ENCODE measurements at regions not wholly inside any gene's neighbourhood (a gene's known extent, or its start where the extent isn't known, plus 50 kb on each side); places are given as distances from the start of the nearest gene placed in this dataset.
A peak's percentile ranks its signal among the peaks of the same experiment; 100 is the strongest.

- DNase-seq = peak; percentile 96
These were observed 736.4 kb upstream of the MARCKS start for GRCh38 chr6:113120582-113121285.

DNA sequence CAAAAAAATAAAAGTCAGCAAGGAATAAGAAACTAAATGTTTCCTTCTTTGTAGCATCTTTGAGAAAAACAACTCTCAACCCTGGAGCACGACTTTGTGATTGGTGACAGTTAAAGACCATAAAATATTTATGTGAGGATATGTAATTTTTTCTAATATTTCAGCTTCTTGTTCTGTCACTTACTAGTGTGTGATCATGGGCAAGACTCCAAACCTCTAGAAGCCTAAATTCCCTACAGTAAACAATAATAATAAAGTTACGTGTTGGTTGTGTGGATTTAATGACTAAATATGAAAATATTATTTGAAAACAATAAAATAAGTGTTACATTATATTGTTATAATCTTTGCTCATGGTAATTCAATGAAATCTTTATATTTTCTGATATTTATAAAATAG, 735.6 kb upstream of the MARCKS start:
- DNase-seq = no peak

DNA sequence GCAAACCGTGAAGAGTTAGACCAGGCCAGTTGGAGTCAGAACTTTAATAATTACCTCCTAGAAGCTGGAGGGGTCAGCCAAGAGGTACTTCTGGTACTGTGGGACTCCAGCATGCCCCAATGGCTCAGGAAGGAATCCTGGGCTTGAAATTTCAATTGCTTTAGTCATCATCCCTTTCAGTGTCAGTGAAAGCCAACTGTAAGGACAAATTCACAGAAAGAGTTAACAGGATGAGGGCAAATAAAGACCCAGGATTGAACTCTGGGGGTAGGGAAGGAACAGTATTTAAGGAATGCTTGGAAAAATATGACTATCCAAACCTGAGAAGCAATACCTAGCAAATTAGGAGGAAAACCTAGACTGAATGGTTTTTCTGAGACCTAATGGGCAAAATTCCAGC, 735.1 kb upstream of the MARCKS start:
- DNase-seq = peak; percentile 91

- no peak for DNase-seq
These were observed 731.5 kb upstream of the MARCKS start for GRCh38 chr6:113125626-113126025.

DNA sequence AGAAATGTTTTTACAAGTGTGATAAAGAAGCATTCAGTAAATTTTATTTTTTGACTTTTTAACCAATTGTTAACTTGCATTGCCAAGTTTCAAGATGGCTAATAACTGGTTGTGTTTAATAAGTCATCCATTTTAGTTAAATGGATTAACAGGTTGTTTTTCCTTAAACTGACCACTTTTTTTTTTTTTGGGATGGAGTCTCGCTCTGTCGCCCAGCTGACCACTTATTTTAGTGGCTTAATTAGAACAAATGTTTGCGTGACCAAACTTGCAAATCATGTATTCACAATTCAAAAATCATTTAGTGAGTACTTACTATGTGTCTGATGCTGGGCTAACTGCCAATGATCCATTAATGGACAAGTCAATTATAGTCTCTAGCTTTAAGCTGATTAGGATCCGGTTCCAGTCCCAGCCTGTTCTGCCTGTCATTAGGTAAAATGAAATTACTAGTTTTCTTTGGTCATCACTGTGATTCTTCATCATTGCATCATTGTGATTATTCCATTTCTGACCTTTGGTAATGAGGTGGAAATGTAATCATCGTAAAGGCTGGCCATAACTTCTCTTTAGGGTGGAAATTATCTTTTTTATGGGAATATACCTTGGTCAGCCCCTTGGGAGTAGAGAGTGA, 729.2 kb upstream of the MARCKS start:
- DNase-seq = no peak

DNA sequence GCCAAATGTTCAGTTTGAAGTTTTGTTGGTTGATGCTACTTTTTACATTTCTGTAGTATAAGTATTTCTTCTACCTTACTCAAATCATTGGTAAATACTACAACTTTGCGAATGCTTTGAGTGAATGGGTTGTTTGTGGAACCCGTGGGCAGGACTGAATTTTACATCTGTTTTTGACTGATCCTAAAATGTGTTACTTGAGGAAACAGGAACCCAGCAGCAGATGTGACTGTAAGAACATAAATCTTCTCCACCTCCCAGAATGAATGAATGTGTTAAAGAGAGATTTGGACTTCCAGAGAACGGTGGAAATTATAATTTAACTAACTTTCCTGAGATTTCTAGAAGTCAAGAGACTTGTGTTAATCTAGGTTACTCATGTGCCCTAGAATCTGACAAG, 728.5 kb upstream of the MARCKS start:
- DNase-seq = no peak

DNA sequence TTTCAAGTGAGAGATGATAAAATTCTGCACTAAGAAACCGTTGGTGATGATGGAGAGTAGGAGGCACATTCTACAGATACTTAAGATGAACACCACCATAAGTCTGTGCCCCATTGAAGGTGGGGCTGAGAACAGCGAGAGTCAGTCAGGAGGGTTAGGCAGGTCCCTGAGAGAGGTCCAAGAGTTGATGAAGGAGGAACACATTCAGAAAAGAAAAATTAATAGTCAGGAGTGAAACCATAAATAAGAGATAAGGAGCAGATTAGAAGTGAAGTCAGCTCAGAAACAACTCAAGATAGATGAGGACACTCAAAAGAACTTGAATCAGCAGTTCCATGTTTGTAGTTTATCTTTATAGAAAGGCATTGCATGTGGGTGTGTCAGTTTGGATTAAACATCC, 727.2 kb upstream of the MARCKS start:
- no peak for DNase-seq

GRCh38 chr6:113137426-113137825, 719.7 kb upstream of the MARCKS start:
- DNase-seq = no peak

DNA sequence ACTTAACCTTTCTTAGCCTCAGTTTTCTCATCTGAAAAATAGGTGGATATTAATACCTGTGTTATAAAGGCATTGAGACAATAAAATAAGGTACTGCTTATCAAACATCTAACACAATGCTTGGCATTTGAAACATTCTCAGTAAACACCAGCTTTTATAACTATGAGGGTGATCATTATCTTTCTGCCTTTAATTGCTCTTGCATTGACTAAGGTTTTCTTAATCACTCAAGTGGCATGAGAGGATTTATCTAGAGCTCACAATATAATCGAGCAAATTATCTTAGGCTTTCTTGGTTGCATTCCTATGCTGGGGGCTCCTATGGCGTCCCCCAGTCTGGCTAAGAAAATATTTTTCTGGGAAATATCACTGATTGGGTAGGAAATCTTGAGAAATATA, 716.4 kb upstream of the MARCKS start:
- DNase-seq = no peak

DNA sequence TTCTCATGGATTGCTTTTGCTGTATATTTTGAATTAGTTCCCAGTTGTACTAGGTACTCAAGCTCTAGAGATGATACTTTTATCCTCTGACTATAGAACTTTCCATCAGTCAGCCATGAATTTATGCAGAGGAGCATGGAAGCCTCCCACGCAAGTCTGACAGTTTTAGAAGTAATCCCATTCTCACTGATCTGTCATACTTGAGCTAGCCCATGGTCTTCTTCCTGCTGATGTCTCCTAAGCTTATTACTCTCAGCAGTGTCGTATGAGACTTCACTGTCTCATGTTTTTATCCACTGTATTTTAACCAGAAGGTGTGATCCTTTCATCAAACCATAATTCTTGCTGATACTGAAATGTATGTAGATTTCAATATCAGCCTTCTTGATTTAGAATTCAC, 715.2 kb upstream of the MARCKS start:
- DNase-seq = no peak

- no peak for DNase-seq
These were observed 714.4 kb upstream of the MARCKS start for GRCh38 chr6:113142671-113143174.

GRCh38 chr6:113143206-113143605, 713.9 kb upstream of the MARCKS start:
- no peak for DNase-seq

DNA sequence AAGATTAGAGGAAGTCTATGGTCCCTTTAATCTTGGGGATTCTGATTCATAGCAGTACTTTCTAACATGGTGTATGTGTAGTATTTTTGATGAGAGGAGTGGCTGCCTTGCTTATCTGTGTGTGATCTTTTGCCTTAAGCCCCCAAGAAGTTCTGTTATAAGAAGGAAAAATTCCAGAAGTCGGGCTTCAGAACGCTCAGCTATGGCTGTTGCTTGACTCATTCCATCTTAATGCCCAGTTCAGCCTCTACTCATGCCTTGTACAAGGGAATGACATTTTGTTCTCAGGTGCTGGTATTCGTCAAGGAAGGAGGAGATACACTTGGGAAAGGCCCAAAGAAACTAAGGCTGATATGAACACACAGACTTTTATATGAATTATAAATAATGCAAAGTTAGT, 713.0 kb upstream of the MARCKS start:
- DNase-seq = peak; percentile 56

GRCh38 chr6:113146878-113147277, 710.3 kb upstream of the MARCKS start:
- DNase-seq = no peak

GRCh38 chr6:113147544-113147943, 709.6 kb upstream of the MARCKS start:
- DNase-seq = no peak

DNA sequence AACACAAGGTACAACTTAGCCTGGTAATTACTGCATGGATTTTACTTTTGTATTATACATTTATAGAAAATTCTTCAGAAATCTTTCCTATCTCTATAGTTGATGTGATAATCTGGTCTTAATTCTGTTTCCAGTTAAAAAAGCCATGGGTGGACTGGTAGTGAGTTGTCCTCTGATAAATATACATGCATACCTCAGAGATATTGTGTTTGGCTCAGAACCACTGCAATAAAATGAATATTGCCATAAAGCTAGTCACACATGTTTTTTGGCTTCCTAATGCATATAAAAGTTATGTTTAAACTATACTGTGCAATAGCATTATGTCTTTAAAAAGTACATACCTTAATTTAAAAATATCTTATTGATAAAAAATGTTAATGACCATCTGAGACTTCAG, 708.6 kb upstream of the MARCKS start:
- DNase-seq = no peak

DNA sequence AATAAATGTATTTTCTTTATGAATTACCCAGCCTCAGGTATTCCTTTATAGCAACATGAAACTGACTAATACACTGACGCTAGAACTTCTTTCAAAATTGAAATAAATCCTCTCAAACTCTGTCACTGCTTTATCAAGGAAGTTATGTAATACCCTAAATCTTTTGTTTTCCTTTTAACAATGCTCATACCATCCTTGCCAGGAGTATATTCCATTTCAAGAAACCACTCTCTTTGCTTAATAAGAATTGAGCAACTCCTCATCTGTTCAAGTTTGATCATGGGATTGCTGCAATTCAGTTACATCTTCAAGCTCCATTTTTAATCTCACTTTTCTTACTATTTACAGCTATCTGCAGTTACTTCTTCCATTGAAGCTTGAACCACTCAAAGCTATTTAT, 707.6 kb upstream of the MARCKS start:
- no peak for DNase-seq

GRCh38 chr6:113160306-113161017, 696.7 kb upstream of the MARCKS start:
- DNase-seq = no peak

DNA sequence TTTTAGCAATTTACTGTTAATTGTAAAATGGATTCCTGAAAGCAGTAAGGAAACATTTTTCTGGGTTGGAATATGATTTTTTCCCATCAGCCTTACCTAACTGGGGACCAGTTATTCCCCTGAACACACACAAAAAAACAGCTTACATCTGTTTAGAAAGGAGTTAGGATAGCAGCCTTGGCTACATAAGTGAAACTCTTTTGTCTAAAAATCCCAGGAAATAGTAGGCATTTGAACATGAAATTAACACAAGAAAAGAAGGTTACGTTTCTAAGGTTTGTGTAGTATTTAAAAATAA, 696.2 kb upstream of the MARCKS start:
- DNase-seq = no peak

DNA sequence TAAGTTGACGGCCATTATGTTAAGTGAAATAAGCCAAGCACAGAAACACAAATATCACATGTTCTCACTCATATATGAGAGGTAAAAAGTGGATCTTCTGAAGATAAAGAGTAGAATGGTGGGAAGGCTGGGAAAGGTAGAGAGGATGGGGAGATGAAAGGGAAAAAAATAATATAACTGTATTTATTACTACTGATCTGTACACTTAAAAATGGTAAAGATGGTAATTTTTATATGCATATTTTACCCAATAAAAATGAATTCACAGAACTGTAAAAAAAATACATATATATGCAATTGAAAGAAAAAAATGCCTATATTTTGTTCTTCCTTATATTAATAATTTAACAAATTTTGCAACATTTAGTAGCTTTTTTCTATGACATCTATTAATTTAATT, 694.4 kb upstream of the MARCKS start:
- DNase-seq = no peak

DNA sequence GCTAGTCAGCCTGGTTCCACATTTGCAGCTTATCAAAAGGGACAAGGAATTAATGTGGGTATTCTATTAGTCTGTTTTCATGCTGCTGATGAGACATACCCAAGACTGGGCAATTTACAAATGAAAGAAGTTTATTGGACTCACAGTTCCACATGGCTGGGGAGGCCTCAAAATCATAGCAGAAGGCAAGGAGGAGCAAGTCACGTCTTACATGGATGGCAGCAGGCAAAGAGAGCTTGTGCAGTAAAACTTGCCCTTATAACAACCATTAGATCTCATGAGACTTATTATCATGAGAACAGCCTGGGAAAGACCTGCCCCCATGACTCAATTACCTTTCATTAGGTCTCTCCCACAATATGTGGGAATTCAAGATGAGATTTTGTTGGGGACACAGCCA, 689.1 kb upstream of the MARCKS start:
- no peak for DNase-seq

- no peak for DNase-seq
These were observed 687.7 kb upstream of the MARCKS start for GRCh38 chr6:113169484-113169883.

DNA sequence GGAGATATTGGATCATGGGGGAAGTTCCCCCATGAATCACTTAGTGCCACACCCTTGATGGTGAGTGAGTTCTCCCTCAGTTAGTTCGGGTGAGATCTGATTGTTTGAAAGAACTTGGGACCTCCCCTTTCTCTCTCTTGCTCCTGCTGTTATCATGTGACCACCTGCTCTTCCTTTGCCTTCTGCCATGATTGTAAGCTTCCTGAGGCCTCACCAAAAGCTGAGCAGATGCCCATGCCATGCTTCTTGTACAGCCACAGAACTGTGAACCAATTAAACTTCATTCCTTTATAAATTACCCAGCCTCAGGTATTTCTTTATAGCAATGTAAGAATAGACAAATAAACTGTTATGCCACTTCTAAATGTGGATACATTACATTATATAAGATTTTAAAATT, 686.7 kb upstream of the MARCKS start:
- DNase-seq = no peak

GRCh38 chr6:113171882-113172281, 685.3 kb upstream of the MARCKS start:
- DNase-seq = no peak

Data from islet precursor cell (in vitro differentiated cells).